ENCODE measurements at regions not wholly inside any gene's neighbourhood (a gene's known extent, or its start where the extent isn't known, plus 50 kb on each side); places are given as distances from the start of the nearest gene placed in this dataset.

DNA sequence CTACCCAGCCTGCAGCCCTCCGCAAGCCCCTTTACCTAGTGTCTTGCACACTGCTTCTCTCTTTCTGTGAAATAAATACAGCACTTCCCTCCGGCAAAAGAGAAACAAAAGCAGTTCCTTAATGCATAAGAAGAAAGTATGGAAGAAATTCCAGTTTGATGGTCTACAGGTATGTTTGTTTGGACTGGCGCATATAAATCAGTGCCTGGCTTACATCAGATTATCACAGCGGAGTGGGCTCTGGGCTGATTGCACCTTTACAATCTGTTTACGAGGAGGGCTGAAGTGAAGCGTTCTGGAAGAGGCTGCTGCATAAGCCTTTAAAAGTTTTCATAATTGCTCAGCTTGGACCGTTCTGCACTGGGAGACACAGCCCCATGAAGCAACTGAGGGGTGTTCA lies 153.5 kb upstream of the FOXF1 start:
- DNase-seq = no peak

DNA sequence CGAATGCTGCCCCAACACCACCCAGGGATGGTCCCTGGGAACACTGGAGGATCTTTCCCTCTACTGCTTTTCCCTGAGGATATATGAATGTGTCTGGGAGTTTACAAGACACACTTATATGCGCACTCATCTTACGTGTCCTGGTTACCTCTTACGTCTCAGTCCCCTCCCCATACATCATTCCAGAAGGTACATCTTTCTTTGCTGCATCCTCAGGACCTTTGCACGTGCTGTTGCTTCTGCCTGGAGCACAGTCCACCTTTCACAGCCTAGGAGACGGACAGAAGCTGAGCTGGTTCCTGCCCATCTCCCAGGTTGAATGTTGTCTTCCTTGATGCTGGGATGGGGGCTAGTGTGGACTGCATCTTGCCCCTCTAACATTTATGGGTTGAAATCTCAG lies 153.0 kb upstream of the FOXF1 start:
- no peak for DNase-seq

GRCh38 chr16:86357950-86358349 lies 152.4 kb upstream of the FOXF1 start:
- DNase-seq = no peak

- no peak for DNase-seq
Observed at GRCh38 chr16:86359571-86359970, 150.8 kb upstream of the FOXF1 start.

DNA sequence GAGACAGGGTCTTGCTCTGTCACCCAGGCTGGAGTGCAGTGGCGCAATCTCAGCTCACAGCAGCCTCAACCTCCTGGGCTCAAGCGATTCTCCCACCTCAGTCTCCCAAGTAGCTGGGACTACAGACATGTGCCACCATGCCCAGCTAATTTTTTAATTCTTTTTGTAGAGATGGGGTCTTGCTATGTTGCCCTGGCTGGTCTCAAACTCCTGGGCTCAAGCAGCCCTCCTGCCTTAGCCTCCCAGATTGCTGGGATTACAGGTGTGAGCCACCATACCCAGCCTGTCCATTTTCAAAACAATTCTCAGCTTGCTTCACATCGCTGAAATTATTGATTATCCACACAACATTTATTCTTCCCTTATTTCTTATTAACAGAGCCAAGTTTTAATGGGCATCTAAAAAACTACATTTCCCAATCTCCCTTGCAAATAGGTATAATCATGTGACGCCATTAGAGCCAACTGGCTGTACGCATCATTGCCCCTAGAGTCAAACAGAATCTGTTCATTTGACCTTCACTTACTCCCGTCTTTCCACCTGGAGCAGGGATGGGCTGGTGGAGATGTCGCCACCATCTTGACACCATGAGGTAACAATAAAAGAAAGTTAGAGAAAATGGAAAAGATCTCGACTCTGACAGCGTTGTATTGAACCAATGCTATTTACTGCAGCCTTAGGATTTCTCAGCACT lies 148.0 kb upstream of the FOXF1 start:
- DNase-seq = no peak

DNA sequence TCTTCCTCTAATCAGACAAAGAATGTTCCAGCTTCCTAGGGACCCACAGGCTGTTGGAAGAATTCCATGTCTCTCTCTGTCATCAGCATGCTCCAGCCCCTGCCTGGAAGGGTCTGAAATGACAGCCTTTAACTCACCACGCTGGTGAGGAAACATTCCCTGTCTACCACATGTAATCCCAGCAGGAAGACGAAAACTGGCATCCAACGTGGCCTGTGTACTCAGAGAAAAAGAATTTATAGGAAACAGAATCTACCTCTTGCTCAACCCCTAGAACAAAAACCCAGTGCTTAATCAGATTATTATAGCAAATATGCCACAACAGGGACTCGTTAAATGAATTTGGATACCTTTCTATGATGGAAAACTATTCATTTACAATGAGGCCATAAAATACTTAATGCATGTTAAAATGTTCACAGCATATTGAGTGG lies 147.3 kb upstream of the FOXF1 start:
- no peak for DNase-seq

DNA sequence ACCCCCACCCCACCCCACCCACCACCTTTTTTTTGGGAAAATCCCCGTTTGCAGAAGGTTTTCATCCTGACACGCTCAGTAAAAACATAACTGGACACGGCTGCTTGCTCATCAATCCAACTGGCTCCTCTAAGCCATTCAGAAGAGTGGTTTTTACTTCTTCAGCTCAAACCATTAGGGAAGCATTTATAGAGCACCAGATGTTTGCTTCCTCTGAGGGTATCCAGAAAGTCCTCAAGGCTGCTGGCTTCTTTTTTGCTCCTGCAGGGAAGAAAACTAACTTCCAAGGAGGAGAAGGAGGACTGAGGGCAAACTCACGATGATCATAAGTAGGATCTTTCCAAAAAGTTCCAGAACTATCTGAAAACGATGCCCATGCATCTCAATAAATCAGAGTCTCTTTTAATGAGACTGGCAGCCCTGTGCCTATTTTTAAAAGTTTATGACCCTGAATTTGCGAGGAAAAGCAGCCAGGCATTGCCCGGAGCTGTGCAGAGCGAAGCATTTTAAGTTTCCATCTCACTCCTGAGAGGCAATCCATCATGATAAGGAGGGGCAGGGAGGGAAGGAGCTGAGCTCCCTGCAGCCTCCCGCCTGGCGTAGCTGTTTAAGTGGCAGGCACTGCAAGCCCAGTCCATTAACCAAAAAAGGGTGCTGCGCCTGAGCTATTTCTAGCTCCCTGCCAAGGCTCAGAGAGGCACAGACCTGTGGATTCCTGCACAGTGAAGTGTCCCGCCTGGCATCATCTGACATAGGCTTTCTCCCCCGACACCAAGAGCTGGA lies 146.3 kb upstream of the FOXF1 start:
- no peak for DNase-seq

GRCh38 chr16:86364653-86365380 lies 145.5 kb upstream of the FOXF1 start:
- DNase-seq = no peak

DNA sequence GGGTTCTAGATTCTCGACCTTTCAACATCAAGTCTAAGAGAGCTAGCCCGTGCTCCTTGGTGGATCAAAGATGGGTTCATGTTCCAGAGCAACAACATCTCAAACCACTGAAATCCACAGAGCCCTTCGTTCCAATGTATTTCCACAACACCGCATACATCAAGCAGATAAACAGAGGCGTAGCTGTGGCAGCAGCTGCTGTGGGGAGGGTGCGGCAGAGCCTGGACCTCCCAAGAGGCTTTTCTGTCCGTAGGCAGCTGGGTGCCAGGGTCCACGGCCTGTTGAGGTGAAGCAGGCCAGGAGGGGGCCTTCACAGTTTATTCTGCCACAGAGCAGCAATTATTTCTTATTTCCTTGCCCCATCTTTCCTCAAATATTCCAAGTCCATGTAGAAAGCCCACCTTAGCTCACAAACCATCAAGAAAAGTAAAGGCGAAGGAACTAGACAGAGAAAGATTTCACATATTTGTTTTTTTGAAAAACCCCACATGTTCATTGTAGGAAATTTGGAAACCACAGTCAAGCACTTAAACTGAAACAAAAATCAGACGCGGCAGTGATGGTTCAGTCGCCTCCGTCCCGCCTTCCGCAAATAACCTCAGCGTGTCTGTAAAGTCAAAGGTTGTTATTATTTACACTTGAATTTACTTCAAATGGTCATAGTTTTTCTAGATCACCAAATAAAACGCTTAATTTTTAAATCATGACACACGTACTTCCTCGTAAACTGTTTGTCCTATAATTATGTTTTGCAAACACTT lies 144.6 kb upstream of the FOXF1 start:
- DNase-seq = no peak

DNA sequence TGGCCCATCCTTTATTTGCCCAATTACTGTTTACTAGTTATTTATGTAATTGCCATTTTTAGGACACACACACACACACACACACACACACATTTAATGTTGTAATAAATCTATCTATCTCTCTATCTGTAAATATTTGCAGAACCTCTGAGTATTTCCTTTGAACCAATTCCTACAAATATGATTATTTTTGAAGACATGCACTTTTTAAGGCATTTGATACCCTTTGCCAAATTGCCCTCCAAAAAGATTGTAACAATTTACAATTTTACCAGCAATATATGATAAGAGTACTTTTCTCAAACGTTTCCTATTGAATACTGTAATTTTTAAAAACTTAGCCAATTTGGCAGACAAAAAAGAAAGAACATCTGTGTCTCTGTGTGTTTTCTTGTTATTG lies 143.8 kb upstream of the FOXF1 start:
- no peak for DNase-seq

- DNase-seq = no peak
Observed at GRCh38 chr16:86367291-86368072, 142.8 kb upstream of the FOXF1 start.

DNA sequence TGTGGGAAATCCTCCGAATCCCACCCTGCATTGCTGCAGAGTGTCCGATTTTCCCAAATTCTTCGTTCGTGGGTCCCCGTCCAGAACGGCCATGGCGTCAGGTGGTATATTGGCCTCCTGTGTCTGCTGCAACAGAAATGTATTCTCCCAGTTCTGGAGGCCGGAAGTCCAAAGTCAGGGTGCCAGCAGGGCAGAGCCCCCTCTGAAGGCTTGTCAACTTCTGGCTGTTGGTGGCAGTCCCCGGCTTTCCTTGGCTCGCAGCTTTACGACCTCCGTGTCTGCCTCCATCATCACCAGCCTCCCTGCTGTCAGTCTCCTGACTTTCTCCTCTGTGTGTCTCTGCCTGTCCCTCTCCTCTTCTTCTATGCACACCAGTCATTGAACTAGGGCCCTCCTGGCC lies 142.1 kb upstream of the FOXF1 start:
- no peak for DNase-seq

GRCh38 chr16:86370062-86370461 lies 140.3 kb upstream of the FOXF1 start:
- DNase-seq = no peak

- DNase-seq = no peak
Observed at GRCh38 chr16:86371083-86371803, 139.1 kb upstream of the FOXF1 start.

GRCh38 chr16:86372193-86372592 lies 138.1 kb upstream of the FOXF1 start:
- no peak for DNase-seq

GRCh38 chr16:86373276-86373901 lies 136.9 kb upstream of the FOXF1 start:
- DNase-seq = no peak

DNA sequence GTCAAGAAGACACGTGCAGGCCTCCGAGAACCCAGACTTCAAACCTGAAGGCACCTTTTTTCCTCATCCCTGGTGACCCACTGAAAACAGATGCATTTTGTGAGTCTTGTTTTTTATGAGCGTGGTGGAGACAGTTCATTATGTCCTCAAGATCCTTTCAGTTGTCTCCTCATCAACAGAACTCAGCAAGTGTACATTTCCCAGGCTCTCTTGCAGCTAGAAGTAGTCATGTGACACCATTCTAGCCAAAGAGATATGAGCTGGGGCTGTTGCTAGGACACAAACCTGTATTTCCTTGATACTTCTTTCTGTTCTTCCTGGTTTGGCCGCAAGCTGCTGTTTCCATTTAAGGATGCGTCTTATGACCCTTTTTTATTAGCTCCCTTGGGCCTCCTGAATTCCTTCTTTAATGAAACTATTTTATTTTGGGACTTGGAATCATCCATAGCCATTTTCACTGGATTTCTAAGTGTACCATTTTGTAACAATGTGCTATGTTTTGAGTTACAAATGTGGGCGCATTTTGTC lies 135.7 kb upstream of the FOXF1 start:
- DNase-seq = no peak

DNA sequence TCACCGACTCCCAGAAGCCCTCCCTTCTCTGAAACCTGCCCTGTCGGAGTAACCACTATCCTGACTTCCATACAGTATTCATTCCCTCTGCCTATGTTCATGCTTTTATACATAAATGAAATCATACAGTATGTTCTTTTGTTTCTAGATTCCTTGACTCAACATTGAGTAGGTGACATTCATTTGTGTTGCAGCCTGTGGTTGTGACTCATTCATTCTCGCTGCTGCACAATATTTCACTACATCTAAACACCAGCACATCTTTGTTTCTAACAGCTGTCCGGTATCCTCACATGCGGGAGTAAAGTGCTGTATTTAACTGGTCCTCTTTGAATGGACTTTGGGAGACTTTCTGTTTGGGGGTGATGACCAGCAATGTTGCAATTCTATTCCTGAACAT lies 135.0 kb upstream of the FOXF1 start:
- DNase-seq = no peak

GRCh38 chr16:86375851-86376250 lies 134.5 kb upstream of the FOXF1 start:
- DNase-seq = no peak

GRCh38 chr16:86376837-86377236 lies 133.5 kb upstream of the FOXF1 start:
- no peak for DNase-seq
